Lower leg skin (tissue), 3 donors: ENCODE measurements at regions not wholly inside any gene's neighbourhood (a gene's known extent, or its start where the extent isn't known, plus 50 kb on each side); places are given as distances from the start of the nearest gene placed in this dataset.

Source experiments
- CTCF ChIP-seq, 3 donors: fragments of 450-650 bp; IDR thresholded peaks; one replicate each; pipeline ENCODE4 v1.5.1; 2016; ENCODE audit warnings: antibody characterized with exemption in 3 of 3, mild to moderate bottlenecking in 3 of 3, moderate library complexity in 2 of 3
- POLR2A ChIP-seq, 2 donors: fragments of 450-650 bp; IDR thresholded peaks; one replicate each; pipeline ENCODE4 v1.6.1; 2016 to 2017; ENCODE audit warnings: antibody characterized with exemption in 2 of 2, mild to moderate bottlenecking in 1 of 2, moderate library complexity in 1 of 2

GRCh38 chr1:8216005-8216404 is 101.9 kb upstream of the SLC45A1 start:
- no peak for TF ChIP-seq CTCF (IDR thresholded peaks at IDR 0.05)
- no peak for TF ChIP-seq POLR2A (IDR thresholded peaks at IDR 0.05)
